Neural cell (in vitro differentiated cells): ENCODE measurements at regions not wholly inside any gene's neighbourhood (a gene's known extent, or its start where the extent isn't known, plus 50 kb on each side); places are given as distances from the start of the nearest gene placed in this dataset.

Experiments used
- H2AFZ ChIP-seq: fragments of 200-600, 300-800 bp; sonication (generic), shearing (Covaris generic); 2 replicates; pipeline ENCODE4 v1.6.0; 2014; ENCODE audit warnings: low read depth, mild to moderate bottlenecking, antibody characterized with exemption, low read length, moderate library complexity
- H3F3A ChIP-seq: fragments of 200-600 bp; shearing (Covaris generic); 2 replicates; pipeline ENCODE4 v1.6.1; 2016; ENCODE audit warnings: mild to moderate bottlenecking, moderate library complexity, mixed read lengths, antibody characterized with exemption, low read length; ENCODE audit not compliant: insufficient read depth, poor library complexity, severe bottlenecking
- H3K27ac ChIP-seq: fragments of 200-600, 300-800 bp; sonication (generic), shearing (Covaris generic); 2 replicates; pipeline ENCODE4 v1.5.1; 2014; ENCODE audit warnings: mild to moderate bottlenecking, low read length, moderate library complexity
- H3K27me3 ChIP-seq: fragments of 300-800, 200-600 bp; sonication (generic), shearing (Covaris generic); 2 replicates; pipeline ENCODE4 v1.6.0; 2014; ENCODE audit warnings: mild to moderate bottlenecking, low read depth, low read length, moderate library complexity; ENCODE audit not compliant: insufficient read depth
- H3K36me3 ChIP-seq: fragments of 300-800, 200-600 bp; sonication (generic), shearing (Covaris generic); 2 replicates; pipeline ENCODE4 v1.5.1; 2014; ENCODE audit warnings: mild to moderate bottlenecking, antibody characterized with exemption, low read length, moderate library complexity; ENCODE audit not compliant: insufficient read depth
- H3K4me2 ChIP-seq: fragments of 300-800, 200-600 bp; sonication (generic), shearing (Covaris generic); 2 replicates; pipeline ENCODE4 v1.6.0; 2014; ENCODE audit warnings: mild to moderate bottlenecking, low read length
- H3K4me3 ChIP-seq: fragments of 300-800, 200-600 bp; sonication (generic), shearing (Covaris generic); 2 replicates; pipeline ENCODE4 v1.5.1; 2014; ENCODE audit warnings: mild to moderate bottlenecking, low read length, moderate library complexity
- H3K79me2 ChIP-seq: fragments of 200-600 bp; shearing (Covaris generic); replicated peaks from 2 replicates; pipeline ENCODE4 v1.6.0; 2014; ENCODE audit warnings: mild to moderate bottlenecking, low read length, moderate library complexity; ENCODE audit not compliant: insufficient read depth
- H3K9ac ChIP-seq: fragments of 300-800, 200-600 bp; sonication (generic), shearing (Covaris generic); 2 replicates; pipeline ENCODE4 v1.6.1; 2016; ENCODE audit warnings: mild to moderate bottlenecking, low read length, mixed read lengths
- H3K9me2 ChIP-seq: fragments of 200-600 bp; shearing (Covaris generic); 2 replicates; pipeline ENCODE4 v1.6.1; 2016; ENCODE audit warnings: mild to moderate bottlenecking, low read length, mixed read lengths; ENCODE audit not compliant: insufficient read depth
- H3K9me3 ChIP-seq: fragments of 200-600, 300-800 bp; sonication (generic), shearing (Covaris generic); 2 replicates; pipeline ENCODE4 v1.6.1; 2016; ENCODE audit warnings: mild to moderate bottlenecking, mixed run types, low read length, moderate library complexity, mixed read lengths
- H4K20me1 ChIP-seq: fragments of 200-600 bp; shearing (Covaris generic); 2 replicates; pipeline ENCODE4 v1.6.1; 2016; ENCODE audit warnings: mild to moderate bottlenecking, mixed run types; ENCODE audit not compliant: insufficient read depth
- EP300 ChIP-seq: fragments of 450-650 bp; conservative IDR thresholded peaks from 2 replicates; pipeline ENCODE4 v1.6.1; 2014; ENCODE audit warnings: antibody characterized with exemption, mild to moderate bottlenecking, moderate library complexity; ENCODE audit not compliant: poor library complexity, severe bottlenecking
- EZH2 ChIP-seq: fragments of 200-600, 300-800 bp; shearing (Covaris generic), sonication (generic); IDR thresholded peaks from 2 replicates; pipeline ENCODE4 v1.6.1; 2014; ENCODE audit warnings: antibody characterized with exemption, low read length, borderline replicate concordance, mild to moderate bottlenecking; ENCODE audit not compliant: insufficient read depth, poor library complexity, severe bottlenecking
- MXI1 ChIP-seq: fragments of 450-650 bp; conservative IDR thresholded peaks from 2 replicates; pipeline ENCODE4 v1.6.1; 2014; ENCODE audit warnings: antibody characterized with exemption, mild to moderate bottlenecking; ENCODE audit not compliant: poor library complexity, severe bottlenecking
- POLR2AphosphoS5 ChIP-seq: IDR thresholded peaks from 2 replicates; pipeline ENCODE4 v1.6.1; 2012
- RAD21 ChIP-seq: fragments of 450-650 bp; conservative IDR thresholded peaks from 2 replicates; pipeline ENCODE4 v1.6.1; 2014; ENCODE audit warnings: antibody characterized with exemption, mild to moderate bottlenecking, moderate library complexity
- SMC3 ChIP-seq: fragments of 450-650 bp; conservative IDR thresholded peaks from 2 replicates; pipeline ENCODE4 v1.6.1; 2014; ENCODE audit warnings: antibody characterized with exemption, mild to moderate bottlenecking, moderate library complexity; ENCODE audit not compliant: poor library complexity
- TAF1 ChIP-seq: IDR thresholded peaks from 2 replicates; pipeline ENCODE4 v1.6.1; 2012; ENCODE audit warnings: low read depth
- TF ChIP-seq, protein P1 (sequence below): fragments of 450-650 bp; IDR thresholded peaks from 2 replicates; pipeline ENCODE4 v1.5.1; 2014; ENCODE audit warnings: antibody characterized with exemption, mild to moderate bottlenecking, moderate library complexity; ENCODE audit not compliant: poor library complexity, severe bottlenecking
- TF ChIP-seq, protein P2 (sequence below): IDR thresholded peaks from 2 replicates; pipeline ENCODE4 v1.6.1; 2012; ENCODE audit warnings: borderline replicate concordance

GRCh38 chr2:156191527-156191926 is 141.0 kb downstream of the NR4A2 start:
- no peak overlapping the region for H3K9ac ChIP-seq
- H3F3A ChIP-seq, result no peaks in the 10 kb centered on the region
- H3K4me3 ChIP-seq, result no peak overlapping the region
- no peak overlapping the region for H3K27ac ChIP-seq
- H3K36me3 ChIP-seq, result no peaks in the 10 kb centered on the region
- H4K20me1 ChIP-seq, result no peaks in the 10 kb centered on the region
- H3K9me2 ChIP-seq, result no peaks in the 10 kb centered on the region
- H2AFZ ChIP-seq, result no peak overlapping the region
- H3K9me3 ChIP-seq, result no peaks in the 10 kb centered on the region
- H3K79me2 ChIP-seq, result no peaks in the 10 kb centered on the region
- no peaks in the 10 kb centered on the region for H3K27me3 ChIP-seq
- no peak overlapping the region for H3K4me2 ChIP-seq
- TF ChIP-seq RAD21 (no peak), MXI1 (no peak), EP300 (no peak)
- TF ChIP-seq, protein P1, sequence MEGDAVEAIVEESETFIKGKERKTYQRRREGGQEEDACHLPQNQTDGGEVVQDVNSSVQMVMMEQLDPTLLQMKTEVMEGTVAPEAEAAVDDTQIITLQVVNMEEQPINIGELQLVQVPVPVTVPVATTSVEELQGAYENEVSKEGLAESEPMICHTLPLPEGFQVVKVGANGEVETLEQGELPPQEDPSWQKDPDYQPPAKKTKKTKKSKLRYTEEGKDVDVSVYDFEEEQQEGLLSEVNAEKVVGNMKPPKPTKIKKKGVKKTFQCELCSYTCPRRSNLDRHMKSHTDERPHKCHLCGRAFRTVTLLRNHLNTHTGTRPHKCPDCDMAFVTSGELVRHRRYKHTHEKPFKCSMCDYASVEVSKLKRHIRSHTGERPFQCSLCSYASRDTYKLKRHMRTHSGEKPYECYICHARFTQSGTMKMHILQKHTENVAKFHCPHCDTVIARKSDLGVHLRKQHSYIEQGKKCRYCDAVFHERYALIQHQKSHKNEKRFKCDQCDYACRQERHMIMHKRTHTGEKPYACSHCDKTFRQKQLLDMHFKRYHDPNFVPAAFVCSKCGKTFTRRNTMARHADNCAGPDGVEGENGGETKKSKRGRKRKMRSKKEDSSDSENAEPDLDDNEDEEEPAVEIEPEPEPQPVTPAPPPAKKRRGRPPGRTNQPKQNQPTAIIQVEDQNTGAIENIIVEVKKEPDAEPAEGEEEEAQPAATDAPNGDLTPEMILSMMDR, result no peak

GRCh38 chr2:156190517-156190916 is 142.0 kb downstream of the NR4A2 start:
- H3K9me3 ChIP-seq, result no peaks in the 10 kb centered on the region
- TF ChIP-seq POLR2AphosphoS5, result no peak
- no peak for TF ChIP-seq EP300
- TF ChIP-seq TAF1, result no peak
- no peak for TF ChIP-seq MXI1
- TF ChIP-seq, protein P2, sequence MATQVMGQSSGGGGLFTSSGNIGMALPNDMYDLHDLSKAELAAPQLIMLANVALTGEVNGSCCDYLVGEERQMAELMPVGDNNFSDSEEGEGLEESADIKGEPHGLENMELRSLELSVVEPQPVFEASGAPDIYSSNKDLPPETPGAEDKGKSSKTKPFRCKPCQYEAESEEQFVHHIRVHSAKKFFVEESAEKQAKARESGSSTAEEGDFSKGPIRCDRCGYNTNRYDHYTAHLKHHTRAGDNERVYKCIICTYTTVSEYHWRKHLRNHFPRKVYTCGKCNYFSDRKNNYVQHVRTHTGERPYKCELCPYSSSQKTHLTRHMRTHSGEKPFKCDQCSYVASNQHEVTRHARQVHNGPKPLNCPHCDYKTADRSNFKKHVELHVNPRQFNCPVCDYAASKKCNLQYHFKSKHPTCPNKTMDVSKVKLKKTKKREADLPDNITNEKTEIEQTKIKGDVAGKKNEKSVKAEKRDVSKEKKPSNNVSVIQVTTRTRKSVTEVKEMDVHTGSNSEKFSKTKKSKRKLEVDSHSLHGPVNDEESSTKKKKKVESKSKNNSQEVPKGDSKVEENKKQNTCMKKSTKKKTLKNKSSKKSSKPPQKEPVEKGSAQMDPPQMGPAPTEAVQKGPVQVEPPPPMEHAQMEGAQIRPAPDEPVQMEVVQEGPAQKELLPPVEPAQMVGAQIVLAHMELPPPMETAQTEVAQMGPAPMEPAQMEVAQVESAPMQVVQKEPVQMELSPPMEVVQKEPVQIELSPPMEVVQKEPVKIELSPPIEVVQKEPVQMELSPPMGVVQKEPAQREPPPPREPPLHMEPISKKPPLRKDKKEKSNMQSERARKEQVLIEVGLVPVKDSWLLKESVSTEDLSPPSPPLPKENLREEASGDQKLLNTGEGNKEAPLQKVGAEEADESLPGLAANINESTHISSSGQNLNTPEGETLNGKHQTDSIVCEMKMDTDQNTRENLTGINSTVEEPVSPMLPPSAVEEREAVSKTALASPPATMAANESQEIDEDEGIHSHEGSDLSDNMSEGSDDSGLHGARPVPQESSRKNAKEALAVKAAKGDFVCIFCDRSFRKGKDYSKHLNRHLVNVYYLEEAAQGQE, result no peak
- TF ChIP-seq EZH2, result no peak
- no peak for TF ChIP-seq RAD21
- TF ChIP-seq, protein P1, result no peak
- no peak for TF ChIP-seq SMC3

More at GRCh38 chr2:156190517-156190916, 142.0 kb downstream of the NR4A2 start:
- no peaks in the 10 kb centered on the region for H4K20me1 ChIP-seq
- H3K4me2 ChIP-seq, result no peak overlapping the region
- no peak overlapping the region for H3K9ac ChIP-seq
- no peaks in the 10 kb centered on the region for H3K79me2 ChIP-seq
- H3F3A ChIP-seq, result no peaks in the 10 kb centered on the region
- H3K9me2 ChIP-seq, result no peaks in the 10 kb centered on the region
- H3K27me3 ChIP-seq, result no peaks in the 10 kb centered on the region
- H2AFZ ChIP-seq, result no peak overlapping the region
- H3K36me3 ChIP-seq, result no peaks in the 10 kb centered on the region
- H3K27ac ChIP-seq, result no peak overlapping the region
- H3K4me3 ChIP-seq, result no peak overlapping the region
